ENCODE measurements at regions not wholly inside any gene's neighbourhood (a gene's known extent, or its start where the extent isn't known, plus 50 kb on each side); places are given as distances from the start of the nearest gene placed in this dataset.

DNA sequence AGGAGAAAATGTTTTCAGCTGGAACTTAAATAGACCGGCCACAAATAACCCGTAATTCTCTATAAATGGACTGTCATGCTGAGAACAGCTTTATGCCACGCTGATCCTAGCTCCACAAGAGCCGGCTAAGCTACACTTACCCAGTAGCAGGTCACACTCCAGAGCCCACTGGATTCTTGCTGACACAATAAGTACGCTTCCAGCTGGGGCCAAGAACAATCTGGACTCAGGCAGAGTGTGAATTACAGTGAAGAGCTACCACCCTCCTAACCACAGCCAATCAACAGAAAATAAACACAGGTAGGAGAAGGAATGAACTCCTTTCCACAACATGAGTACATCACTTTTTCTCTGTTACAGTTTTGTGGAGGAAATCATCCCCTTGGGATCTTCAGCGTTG is 531.3 kb downstream of the GALC start:
- no peaks in the 10 kb centered on the region for H3K9me3 ChIP-seq (ENCODE audit: control insufficient read depth, insufficient read depth, low read length)
- CTCF ChIA-PET, result no interaction called here
- no peak overlapping the region for H3K4me3 ChIP-seq (ENCODE audit: low read depth, low read length)
- no peak for DNase-seq (ENCODE audit: low read depth, low spot score)
- no peak for TF ChIP-seq CTCF (IDR thresholded peaks at IDR 0.05; ENCODE audit: low read depth, low read length)
- H3K27ac ChIP-seq (ENCODE audit: low read depth, low read length), result no peak overlapping the region
- POLR2A ChIA-PET, result no interaction called here
- H3K27me3 ChIP-seq (ENCODE audit: control insufficient read depth, insufficient read depth, low read length), result no peaks in the 10 kb centered on the region

DNA sequence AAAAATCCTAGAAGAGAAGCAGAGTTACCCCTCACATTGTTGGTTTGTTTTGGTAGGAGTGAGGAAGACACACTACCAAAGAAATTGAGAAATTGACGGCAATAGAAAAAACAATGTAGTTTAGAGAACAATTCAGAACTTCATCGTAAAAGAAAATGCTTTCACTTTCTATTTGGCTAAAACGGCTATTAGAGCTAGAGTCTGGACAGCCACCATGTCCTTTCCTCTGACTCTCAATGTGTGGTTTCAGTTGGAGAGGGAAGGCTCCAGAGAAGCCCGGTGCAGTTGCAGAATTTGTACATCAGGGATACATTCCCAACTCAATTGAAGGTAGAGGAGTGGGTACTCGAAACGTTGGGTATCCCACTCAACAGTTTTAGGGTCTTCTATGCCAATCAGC is 535.3 kb downstream of the GALC start:
- POLR2A ChIA-PET, result no interaction called here
- no peak for DNase-seq (ENCODE audit: low read depth, low spot score)
- H3K4me3 ChIP-seq (ENCODE audit: low read depth, low read length), result no peak overlapping the region
- CTCF ChIA-PET, result no interaction called here
- H3K9me3 ChIP-seq (ENCODE audit: control insufficient read depth, insufficient read depth, low read length), result no peaks in the 10 kb centered on the region
- H3K27ac ChIP-seq (ENCODE audit: low read depth, low read length), result no peak overlapping the region
- no peaks in the 10 kb centered on the region for H3K27me3 ChIP-seq (ENCODE audit: control insufficient read depth, insufficient read depth, low read length)
- no peak for TF ChIP-seq CTCF (IDR thresholded peaks at IDR 0.05; ENCODE audit: low read depth, low read length)

DNA sequence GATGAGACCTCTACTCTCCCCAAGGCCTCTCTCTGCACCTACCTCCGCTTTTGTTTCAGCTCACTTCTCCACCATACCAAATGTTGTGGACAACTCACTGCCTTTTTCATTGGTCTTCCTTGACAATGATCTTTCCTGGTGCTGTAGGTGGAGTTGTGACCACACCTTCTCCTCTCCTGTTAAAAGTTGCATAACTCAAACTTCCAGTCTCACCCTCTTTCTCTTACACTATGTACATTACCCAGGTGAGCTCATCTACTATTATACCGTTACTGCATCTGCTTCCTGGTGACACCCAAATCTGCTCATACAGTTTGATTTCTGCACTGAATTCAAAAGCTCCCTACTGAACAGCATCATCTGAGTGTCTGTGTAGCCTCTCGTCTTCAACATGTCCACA is 542.8 kb downstream of the GALC start:
- POLR2A ChIA-PET, result no interaction called here
- H3K4me3 ChIP-seq (ENCODE audit: low read depth, low read length), result no peak overlapping the region
- no peak for TF ChIP-seq CTCF (IDR thresholded peaks at IDR 0.05; ENCODE audit: low read depth, low read length)
- H3K27ac ChIP-seq (ENCODE audit: low read depth, low read length), result no peak overlapping the region
- CTCF ChIA-PET, result no interaction called here
- H3K9me3 ChIP-seq (ENCODE audit: control insufficient read depth, insufficient read depth, low read length), result no peaks in the 10 kb centered on the region; the same call in 1 of the 2 replicates
- no peaks in the 10 kb centered on the region for H3K27me3 ChIP-seq (ENCODE audit: control insufficient read depth, insufficient read depth, low read length)
- DNase-seq (ENCODE audit: low read depth, low spot score), result no peak

DNA sequence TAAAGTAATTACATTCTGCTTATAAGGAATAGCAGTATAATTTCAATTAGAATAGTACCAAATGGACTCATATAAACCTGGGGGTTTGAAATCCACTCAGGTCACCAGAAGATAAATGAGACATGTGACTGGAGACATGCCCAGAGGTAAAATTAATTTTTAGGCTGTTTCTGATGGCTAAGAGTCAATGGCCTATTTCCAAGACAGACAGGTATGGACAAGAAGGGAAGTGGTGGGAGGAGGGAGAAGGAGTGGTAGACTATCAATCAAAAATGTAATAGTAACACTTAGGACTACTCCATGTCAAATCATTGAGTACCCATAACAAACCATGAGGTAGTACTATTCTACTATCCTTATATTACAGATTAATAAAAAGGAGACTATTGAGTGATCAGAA is 544.0 kb downstream of the GALC start:
- POLR2A ChIA-PET, result no interaction called here
- Histone ChIP-seq H3K27ac (ENCODE audit: low read depth, low read length) (no peak overlapping the region), H3K4me3 (ENCODE audit: low read depth, low read length) (no peak overlapping the region), H3K27me3 (ENCODE audit: control insufficient read depth, insufficient read depth, low read length) (no peaks in the 10 kb centered on the region), H3K9me3 (ENCODE audit: control insufficient read depth, insufficient read depth, low read length) (no peaks in the 10 kb centered on the region; the same call in 1 of the 2 replicates)
- CTCF ChIA-PET, result no interaction called here
- DNase-seq (ENCODE audit: low read depth, low spot score), result no peak
- no peak for TF ChIP-seq CTCF (IDR thresholded peaks at IDR 0.05; ENCODE audit: low read depth, low read length)

DNA sequence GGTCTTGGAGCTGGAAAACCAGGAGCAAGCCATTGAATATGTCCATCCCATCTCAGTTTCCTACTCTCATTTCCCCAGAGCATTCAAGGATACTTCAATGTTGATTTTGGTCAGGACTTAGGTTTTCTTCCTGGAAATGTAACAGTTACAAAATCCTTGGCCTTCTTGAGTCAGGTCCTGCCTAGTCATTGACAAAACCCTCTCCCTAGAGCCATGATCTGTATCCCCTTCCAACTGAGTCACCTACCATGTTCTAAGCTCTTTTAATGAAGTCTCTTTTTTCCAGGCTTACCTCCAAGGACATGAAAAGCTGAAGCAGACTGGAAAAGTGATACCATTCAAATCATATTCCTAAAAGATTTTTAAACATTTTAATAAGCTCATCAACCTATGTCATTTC is 549.2 kb downstream of the GALC start:
- Histone ChIP-seq H3K27me3 (ENCODE audit: control insufficient read depth, insufficient read depth, low read length) (no peaks in the 10 kb centered on the region), H3K27ac (ENCODE audit: low read depth, low read length) (no peak overlapping the region), H3K9me3 (ENCODE audit: control insufficient read depth, insufficient read depth, low read length) (no peaks in the 10 kb centered on the region; the same call in 1 of the 2 replicates), H3K4me3 (ENCODE audit: low read depth, low read length) (no peak overlapping the region)
- CTCF ChIA-PET, result no interaction called here
- no peak for TF ChIP-seq CTCF (IDR thresholded peaks at IDR 0.05; ENCODE audit: low read depth, low read length)
- no peak for DNase-seq (ENCODE audit: low read depth, low spot score)
- POLR2A ChIA-PET, result interaction anchor here (0.6 kb wide), 1 partner anchor 545 kb away, joined by 4 read pairs; no protein-coding TSS in a partner anchor

Measured in AG04450 (cell line).